Nucleus accumbens (tissue), 56 donors: ENCODE measurements at regions not wholly inside any gene's neighbourhood (a gene's known extent, or its start where the extent isn't known, plus 50 kb on each side); places are given as distances from the start of the nearest gene placed in this dataset.

ENCODE experiments used
- DNase-seq, 56 donors: peaks; one replicate each; lab custom pipeline; 2025; lab: John Stamatoyannopoulos, UW

GRCh38 chrX:21126661-21127060, 247.6 kb upstream of the CNKSR2 start:
- DNase-seq: no peak

GRCh38 chrX:21131346-21131745, 242.9 kb upstream of the CNKSR2 start:
- no peak for DNase-seq

GRCh38 chrX:21131786-21132185, 242.4 kb upstream of the CNKSR2 start:
- DNase-seq: no peak

- no peak for DNase-seq
Observed at GRCh38 chrX:21132686-21133393, 241.4 kb upstream of the CNKSR2 start.

GRCh38 chrX:21150208-21150607, 224.0 kb upstream of the CNKSR2 start:
- DNase-seq: no peak

- no peak for DNase-seq
Observed at GRCh38 chrX:21151051-21151450, 223.2 kb upstream of the CNKSR2 start.

GRCh38 chrX:21153033-21153432, 221.2 kb upstream of the CNKSR2 start:
- DNase-seq: no peak

GRCh38 chrX:21153503-21153902, 220.7 kb upstream of the CNKSR2 start:
- no peak for DNase-seq

- no peak for DNase-seq
Observed at GRCh38 chrX:21155916-21156315, 218.3 kb upstream of the CNKSR2 start.

- no peak for DNase-seq
Observed at GRCh38 chrX:21156632-21157031, 217.6 kb upstream of the CNKSR2 start.

- DNase-seq: no peak
Observed at GRCh38 chrX:21158678-21159077, 215.5 kb upstream of the CNKSR2 start.

GRCh38 chrX:21166272-21166982, 207.8 kb upstream of the CNKSR2 start:
- DNase-seq: no peak

- DNase-seq: no peak
Observed at GRCh38 chrX:21167011-21167410, 207.2 kb upstream of the CNKSR2 start.

GRCh38 chrX:21167494-21167893, 206.7 kb upstream of the CNKSR2 start:
- no peak for DNase-seq

GRCh38 chrX:21168401-21169160, 205.6 kb upstream of the CNKSR2 start:
- no peak for DNase-seq

- no peak for DNase-seq
Observed at GRCh38 chrX:21171181-21171580, 203.0 kb upstream of the CNKSR2 start.

GRCh38 chrX:21174439-21174838, 199.8 kb upstream of the CNKSR2 start:
- DNase-seq: no peak

- DNase-seq: no peak
Observed at GRCh38 chrX:21176921-21177571, 197.2 kb upstream of the CNKSR2 start.

GRCh38 chrX:21181232-21181853, 192.9 kb upstream of the CNKSR2 start:
- DNase-seq: no peak

- DNase-seq: no peak
Observed at GRCh38 chrX:21193196-21193595, 181.0 kb upstream of the CNKSR2 start.

GRCh38 chrX:21194526-21194925, 179.7 kb upstream of the CNKSR2 start:
- DNase-seq: no peak
